ENCODE measurements at regions not wholly inside any gene's neighbourhood (a gene's known extent, or its start where the extent isn't known, plus 50 kb on each side); places are given as distances from the start of the nearest gene placed in this dataset.

DNA sequence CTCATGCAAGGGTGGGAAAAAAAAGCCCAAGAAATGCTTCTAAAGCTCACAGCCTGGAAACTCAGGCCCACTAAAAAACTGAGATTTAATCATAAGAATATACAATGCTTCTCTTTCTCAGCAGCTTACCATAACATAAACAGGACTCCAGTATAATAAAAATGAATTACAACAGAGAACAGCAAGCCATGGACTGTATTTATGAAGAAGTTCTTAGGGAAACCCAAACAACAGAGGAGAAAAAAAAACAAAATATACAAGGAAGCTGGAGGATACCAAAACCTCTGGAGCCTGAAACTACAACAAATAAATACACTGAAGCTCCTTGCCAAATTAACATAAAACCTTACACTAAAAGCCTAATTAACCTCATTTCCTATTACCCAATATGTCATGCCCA lies 187.8 kb downstream of the RDH14 start:
- Histone ChIP-seq H3K4me1 (replicated peaks in 1 of 2) (no peaks in the 10 kb centered on the region), H3K4me3 (no peak overlapping the region), H3K27me3 (no peaks in the 10 kb centered on the region), H3K36me3 (replicated peaks in 1 of 2) (no peaks in the 10 kb centered on the region), H3K9me3 (replicated peaks in 1 of 3) (no peaks in the 10 kb centered on the region), H3K27ac (no peak overlapping the region)
- intact Hi-C loops (cut with DNase I) = no loop called here
- TF ChIP-seq, protein P1, sequence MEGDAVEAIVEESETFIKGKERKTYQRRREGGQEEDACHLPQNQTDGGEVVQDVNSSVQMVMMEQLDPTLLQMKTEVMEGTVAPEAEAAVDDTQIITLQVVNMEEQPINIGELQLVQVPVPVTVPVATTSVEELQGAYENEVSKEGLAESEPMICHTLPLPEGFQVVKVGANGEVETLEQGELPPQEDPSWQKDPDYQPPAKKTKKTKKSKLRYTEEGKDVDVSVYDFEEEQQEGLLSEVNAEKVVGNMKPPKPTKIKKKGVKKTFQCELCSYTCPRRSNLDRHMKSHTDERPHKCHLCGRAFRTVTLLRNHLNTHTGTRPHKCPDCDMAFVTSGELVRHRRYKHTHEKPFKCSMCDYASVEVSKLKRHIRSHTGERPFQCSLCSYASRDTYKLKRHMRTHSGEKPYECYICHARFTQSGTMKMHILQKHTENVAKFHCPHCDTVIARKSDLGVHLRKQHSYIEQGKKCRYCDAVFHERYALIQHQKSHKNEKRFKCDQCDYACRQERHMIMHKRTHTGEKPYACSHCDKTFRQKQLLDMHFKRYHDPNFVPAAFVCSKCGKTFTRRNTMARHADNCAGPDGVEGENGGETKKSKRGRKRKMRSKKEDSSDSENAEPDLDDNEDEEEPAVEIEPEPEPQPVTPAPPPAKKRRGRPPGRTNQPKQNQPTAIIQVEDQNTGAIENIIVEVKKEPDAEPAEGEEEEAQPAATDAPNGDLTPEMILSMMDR (IDR thresholded peaks at IDR 0.05) = no peak
- TF ChIP-seq POLR2A (IDR thresholded peaks at IDR 0.05) = no peak
- DNase-seq = no peak

DNA sequence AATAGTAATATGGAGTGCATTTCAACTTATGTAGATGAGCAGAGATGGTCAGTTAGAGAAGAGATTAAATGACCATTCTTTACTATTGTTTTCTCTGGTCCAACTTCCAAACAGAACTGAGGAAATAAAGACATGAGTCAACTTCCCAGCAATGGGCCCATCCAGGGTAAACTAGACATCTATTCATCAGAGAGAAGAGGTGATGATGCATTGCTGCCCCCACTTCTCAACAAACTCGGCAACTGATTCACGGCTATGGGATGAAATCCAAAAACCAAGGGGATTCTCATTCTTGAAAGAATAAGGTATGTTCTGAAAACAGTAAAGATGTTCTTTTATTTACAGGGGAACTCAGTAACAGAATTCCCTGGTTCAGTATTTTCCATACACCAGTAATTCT lies 190.7 kb downstream of the RDH14 start:
- no peak for DNase-seq
- no peak overlapping the region for H3K4me3 ChIP-seq
- no peak overlapping the region for H3K27ac ChIP-seq
- TF ChIP-seq, protein P1 (IDR thresholded peaks at IDR 0.05) = no peak
- no peak for TF ChIP-seq POLR2A (IDR thresholded peaks at IDR 0.05)
- no peaks in the 10 kb centered on the region for H3K27me3 ChIP-seq
- no peaks in the 10 kb centered on the region for H3K36me3 ChIP-seq (replicated peaks in 1 of 2)
- H3K9me3 ChIP-seq (replicated peaks in 1 of 3) = no peaks in the 10 kb centered on the region
- intact Hi-C loops (cut with DNase I) = no loop called here
- H3K4me1 ChIP-seq (replicated peaks in 1 of 2) = no peaks in the 10 kb centered on the region
- WGBS, 4 donors = 86 to 96% (median 90%) methylated on average over 2 of the region's 2 CpGs

DNA sequence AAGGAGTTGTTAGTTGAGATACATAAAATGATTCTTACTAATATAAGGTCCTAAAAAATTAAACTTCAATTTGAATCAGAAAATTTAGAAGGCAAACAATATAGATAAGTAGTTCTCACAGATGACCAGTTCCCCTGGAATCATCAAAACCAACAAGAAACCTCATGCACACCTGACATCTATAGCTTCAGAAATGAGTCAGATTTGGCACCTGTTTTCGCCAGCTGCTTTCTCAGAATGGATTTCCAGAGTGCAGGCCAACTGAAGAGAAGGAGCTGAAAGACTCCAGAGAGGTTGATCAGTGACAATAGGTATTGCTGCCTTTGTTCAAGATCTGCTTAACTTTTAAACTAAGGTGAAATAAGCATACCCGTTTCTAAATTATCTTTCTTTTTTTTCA lies 192.4 kb downstream of the RDH14 start:
- Histone ChIP-seq H3K4me3 (no peak overlapping the region), H3K4me1 (replicated peaks in 1 of 2) (no peaks in the 10 kb centered on the region), H3K27ac (no peak overlapping the region), H3K27me3 (no peaks in the 10 kb centered on the region), H3K36me3 (replicated peaks in 1 of 2) (no peaks in the 10 kb centered on the region), H3K9me3 (replicated peaks in 1 of 3) (no peaks in the 10 kb centered on the region)
- WGBS, 4 donors = 64 to 86% (median 70%) methylated on average over 2 of the region's 2 CpGs
- DNase-seq = no peak
- intact Hi-C loops (cut with DNase I) = no loop called here
- TF ChIP-seq, protein P1 (IDR thresholded peaks at IDR 0.05) = no peak
- TF ChIP-seq POLR2A (IDR thresholded peaks at IDR 0.05) = no peak

DNA sequence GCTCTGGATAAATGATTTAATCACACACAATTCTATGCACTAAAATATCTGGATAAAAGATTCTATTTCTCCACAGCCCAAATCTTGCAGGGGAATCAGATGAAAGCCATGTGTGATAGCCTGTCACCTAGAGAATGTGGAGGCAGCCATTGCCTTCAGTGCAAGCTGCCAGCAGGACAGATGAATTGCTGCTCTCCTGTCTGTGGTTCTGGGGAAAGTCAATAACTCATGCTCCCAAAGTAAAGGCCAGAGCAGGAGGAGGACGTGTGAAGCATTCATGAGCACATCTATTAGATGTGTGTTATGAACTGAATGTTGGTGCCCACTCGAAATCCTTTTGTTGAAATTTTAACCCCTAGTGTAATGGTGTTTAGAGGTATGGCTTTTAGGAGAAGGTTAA lies 195.1 kb downstream of the RDH14 start:
- Histone ChIP-seq H3K4me1 (replicated peaks in 1 of 2) (no peaks in the 10 kb centered on the region), H3K27me3 (no peaks in the 10 kb centered on the region), H3K9me3 (replicated peaks in 1 of 3) (no peaks in the 10 kb centered on the region), H3K4me3 (no peak overlapping the region), H3K36me3 (replicated peaks in 1 of 2) (no peaks in the 10 kb centered on the region), H3K27ac (no peak overlapping the region)
- 57 to 73% (median 66%) methylated on average over 2 of the region's 2 CpGs for WGBS, 4 donors
- intact Hi-C loops (cut with DNase I) = no loop called here
- no peak for TF ChIP-seq POLR2A (IDR thresholded peaks at IDR 0.05)
- TF ChIP-seq, protein P1 (IDR thresholded peaks at IDR 0.05) = no peak
- DNase-seq = no peak
